SK-N-SH (cell line): ENCODE measurements at regions not wholly inside any gene's neighbourhood (a gene's known extent, or its start where the extent isn't known, plus 50 kb on each side); places are given as distances from the start of the nearest gene placed in this dataset.

ENCODE experiments used
- CTCF ChIA-PET: fragments of 300-600, 350-600 bp; formaldehyde crosslinking; extraction: SDS; loops from one replicate; lab custom pipeline; 2021; lab: Yijun Ruan, JAX
- POLR2A ChIA-PET: fragments of 350-600 bp; sonication (Branson Sonifier 250); formaldehyde crosslinking; extraction: SDS; loops from one replicate; lab custom pipeline; 2020; ENCODE audit warnings: antibody characterized with exemption, inconsistent platforms; lab: Yijun Ruan, JAX
- DNase-seq: peaks from one replicate; pipeline ENCODE4 v3.0.0; 2012
- H2AFZ ChIP-seq: fragments of 200-600 bp; sonication (generic); 2 replicates; pipeline ENCODE4 v1.8.1; 2016; ENCODE audit warnings: antibody characterized with exemption, mild to moderate bottlenecking, low read depth
- H3F3A ChIP-seq: fragments of 200-600 bp; sonication (generic); replicated peaks from 2 replicates; pipeline ENCODE3; 2016; ENCODE audit warnings: antibody characterized with exemption, mild to moderate bottlenecking; ENCODE audit not compliant: insufficient read depth
- H3K27ac ChIP-seq, 2 experiments: fragments of 200-500 bp in 1 of 2; fragments of 200-600 bp in 1 of 2; sonication (Bioruptor generic) in 1 of 2; sonication (generic), shearing (Covaris generic) in 1 of 2; 2 replicates each; pipeline versions ENCODE4 v1.5.1 to v1.6.1; 2014 to 2016; ENCODE audit warnings: low read depth in 2 of 2, inconsistent platforms in 1 of 2, low read length in 1 of 2, mild to moderate bottlenecking in 1 of 2, mixed read lengths in 1 of 2
- H3K27me3 ChIP-seq: fragments of 200-600 bp; sonication (generic), shearing (Covaris generic); 2 replicates; pipeline ENCODE4 v1.6.1; 2016; ENCODE audit warnings: mixed run types; ENCODE audit not compliant: insufficient read depth
- H3K36me3 ChIP-seq, 2 experiments: fragments of 200-500 bp in 1 of 2; fragments of 200-600 bp in 1 of 2; sonication (Bioruptor generic) in 1 of 2; sonication (generic) in 1 of 2; replicated peaks in 1 of 2; 2 replicates each; pipeline versions ENCODE3 to v1.5.1; 2014 to 2016; ENCODE audit warnings: low read length in 1 of 2, mild to moderate bottlenecking in 1 of 2; ENCODE audit not compliant: insufficient read depth in 2 of 2, control insufficient read depth in 1 of 2
- H3K4me1 ChIP-seq, 2 experiments: fragments of 200-500 bp in 1 of 2; fragments of 200-600 bp in 1 of 2; sonication (Bioruptor generic) in 1 of 2; sonication (generic), shearing (Covaris generic) in 1 of 2; 2 replicates each; pipeline versions ENCODE4 v1.5.1 to v1.6.1; 2014 to 2016; ENCODE audit warnings: low read depth in 1 of 2, low read length in 1 of 2, mixed run types in 1 of 2; ENCODE audit not compliant: insufficient read depth in 2 of 2, control insufficient read depth in 1 of 2
- H3K4me2 ChIP-seq: fragments of 200-600 bp; sonication (generic), shearing (Covaris generic); 2 replicates; pipeline ENCODE4 v1.6.1; 2017; ENCODE audit warnings: mixed run types
- H3K4me3 ChIP-seq, 2 experiments: fragments of 200-500 bp in 1 of 2; fragments of 200-600 bp in 1 of 2; sonication (Bioruptor generic) in 1 of 2; sonication (generic), shearing (Covaris generic) in 1 of 2; 2 replicates each; pipeline versions ENCODE4 v1.5.1 to v1.8.1; 2014 to 2016; ENCODE audit warnings: low read depth in 2 of 2, inconsistent platforms in 1 of 2, low read length in 1 of 2, mild to moderate bottlenecking in 1 of 2, mixed read lengths in 1 of 2, moderate library complexity in 1 of 2
- H3K79me2 ChIP-seq: fragments of 200-600 bp; sonication (generic); 2 replicates; pipeline ENCODE4 v1.8.1; 2017; ENCODE audit warnings: mild to moderate bottlenecking; ENCODE audit not compliant: insufficient read depth
- H3K9ac ChIP-seq: fragments of 200-600 bp; sonication (generic); 2 replicates; pipeline ENCODE4 v1.6.1; 2017; ENCODE audit warnings: mixed run types
- H3K9me2 ChIP-seq: fragments of 200-600 bp; sonication (generic); 2 replicates; pipeline ENCODE4 v1.6.1; 2017; ENCODE audit warnings: mixed run types
- H3K9me3 ChIP-seq: fragments of 200-600 bp; sonication (generic); 2 replicates; pipeline ENCODE4 v1.6.1; 2017; ENCODE audit warnings: mixed run types, mild to moderate bottlenecking, moderate library complexity
- H4K20me1 ChIP-seq: fragments of 200-600 bp; sonication (generic); 2 replicates; pipeline ENCODE4 v1.6.1; 2017; ENCODE audit warnings: mild to moderate bottlenecking, mixed run types; ENCODE audit not compliant: insufficient read depth
- ELF1 ChIP-seq: IDR thresholded peaks from 2 replicates; pipeline ENCODE4 v1.4.0; 2012
- FOXM1 ChIP-seq: IDR thresholded peaks from 2 replicates; pipeline ENCODE4 v1.4.0; 2012; ENCODE audit warnings: low read depth, mild to moderate bottlenecking
- NFIC ChIP-seq: IDR thresholded peaks from 2 replicates; pipeline ENCODE4 v1.4.0; 2012; ENCODE audit warnings: borderline replicate concordance
- POLR2AphosphoS5 ChIP-seq: IDR thresholded peaks from 2 replicates; pipeline ENCODE4 v1.6.1; 2012; ENCODE audit warnings: low read depth, low read length
- RCOR1 ChIP-seq: fragments of 150-350 bp; IDR thresholded peaks from 2 replicates; pipeline ENCODE4 v1.6.1; 2017; ENCODE audit warnings: antibody characterized with exemption, low read length
- REST ChIP-seq: IDR thresholded peaks from 2 replicates; pipeline ENCODE4 v1.6.1; 2012; ENCODE audit warnings: mild to moderate bottlenecking, low read depth, low read length, moderate library complexity
- RXRA ChIP-seq: IDR thresholded peaks from 2 replicates; pipeline ENCODE4 v1.4.0; 2012; ENCODE audit warnings: low read depth, mild to moderate bottlenecking, borderline replicate concordance
- SIN3A ChIP-seq: IDR thresholded peaks from 2 replicates; pipeline ENCODE4 v1.6.1; 2012; ENCODE audit warnings: low read depth, mild to moderate bottlenecking, low read length, moderate library complexity, borderline replicate concordance
- YY1 ChIP-seq: IDR thresholded peaks from 2 replicates; pipeline ENCODE4 v1.4.0; 2012; ENCODE audit warnings: low read depth, mild to moderate bottlenecking
- WGBS: methylation state at CpG from one replicate; pipeline ENCODE4 v1.1.6; 2017; ENCODE audit warnings: low lambda C conversion rate; 5-methylcytosine and 5-hydroxymethylcytosine counted together
- TF ChIP-seq, protein P1 (sequence below): IDR thresholded peaks from 2 replicates; pipeline ENCODE4 v1.4.0; 2012; ENCODE audit warnings: low read depth, borderline replicate concordance
- TF ChIP-seq, protein P2 (sequence below): IDR thresholded peaks from 2 replicates; pipeline ENCODE4 v1.4.0; 2012; ENCODE audit warnings: low read depth, borderline replicate concordance

- no peak overlapping the region for H3K27ac ChIP-seq
- no peaks in the 10 kb centered on the region for H3F3A ChIP-seq
- H3K27me3 ChIP-seq, result no peaks in the 10 kb centered on the region
- POLR2A ChIA-PET, result no interaction called here
- no peaks in the 10 kb centered on the region for H3K9me3 ChIP-seq
- H3K4me1 ChIP-seq, result no peaks in the 10 kb centered on the region
- no peak overlapping the region for H3K4me2 ChIP-seq
- no peaks in the 10 kb centered on the region for H3K36me3 ChIP-seq
- H3K79me2 ChIP-seq, result no peaks in the 10 kb centered on the region
- WGBS, result 58% methylated on average over 8 of the region's 8 CpGs
- no peak overlapping the region for H3K4me3 ChIP-seq
- TF ChIP-seq, protein P1, sequence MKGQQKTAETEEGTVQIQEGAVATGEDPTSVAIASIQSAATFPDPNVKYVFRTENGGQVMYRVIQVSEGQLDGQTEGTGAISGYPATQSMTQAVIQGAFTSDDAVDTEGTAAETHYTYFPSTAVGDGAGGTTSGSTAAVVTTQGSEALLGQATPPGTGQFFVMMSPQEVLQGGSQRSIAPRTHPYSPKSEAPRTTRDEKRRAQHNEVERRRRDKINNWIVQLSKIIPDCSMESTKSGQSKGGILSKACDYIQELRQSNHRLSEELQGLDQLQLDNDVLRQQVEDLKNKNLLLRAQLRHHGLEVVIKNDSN, result no peak
- TF ChIP-seq FOXM1 (no peak), YY1 (no peak), SIN3A (no peak), REST (no peak), ELF1 (no peak), RXRA (no peak), RCOR1 (no peak), POLR2AphosphoS5 (no peak), NFIC (no peak)
- TF ChIP-seq, protein P2, sequence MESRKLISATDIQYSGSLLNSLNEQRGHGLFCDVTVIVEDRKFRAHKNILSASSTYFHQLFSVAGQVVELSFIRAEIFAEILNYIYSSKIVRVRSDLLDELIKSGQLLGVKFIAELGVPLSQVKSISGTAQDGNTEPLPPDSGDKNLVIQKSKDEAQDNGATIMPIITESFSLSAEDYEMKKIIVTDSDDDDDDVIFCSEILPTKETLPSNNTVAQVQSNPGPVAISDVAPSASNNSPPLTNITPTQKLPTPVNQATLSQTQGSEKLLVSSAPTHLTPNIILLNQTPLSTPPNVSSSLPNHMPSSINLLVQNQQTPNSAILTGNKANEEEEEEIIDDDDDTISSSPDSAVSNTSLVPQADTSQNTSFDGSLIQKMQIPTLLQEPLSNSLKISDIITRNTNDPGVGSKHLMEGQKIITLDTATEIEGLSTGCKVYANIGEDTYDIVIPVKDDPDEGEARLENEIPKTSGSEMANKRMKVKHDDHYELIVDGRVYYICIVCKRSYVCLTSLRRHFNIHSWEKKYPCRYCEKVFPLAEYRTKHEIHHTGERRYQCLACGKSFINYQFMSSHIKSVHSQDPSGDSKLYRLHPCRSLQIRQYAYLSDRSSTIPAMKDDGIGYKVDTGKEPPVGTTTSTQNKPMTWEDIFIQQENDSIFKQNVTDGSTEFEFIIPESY, result no peak
- no peaks in the 10 kb centered on the region for H4K20me1 ChIP-seq
- H3K9me2 ChIP-seq, result no peaks in the 10 kb centered on the region
- H3K9ac ChIP-seq, result no peak overlapping the region
- DNase-seq, result no peak
- CTCF ChIA-PET, result no interaction called here
- no peak overlapping the region for H2AFZ ChIP-seq
Measured at GRCh38 chr6:167661552-167662044, 165.1 kb upstream of the AFDN start.
